Liver (tissue), 8 donors: ENCODE measurements at regions not wholly inside any gene's neighbourhood (a gene's known extent, or its start where the extent isn't known, plus 50 kb on each side); places are given as distances from the start of the nearest gene placed in this dataset.

Experiments
- DNase-seq: peaks from one replicate; pipeline ENCODE4 v3.0.0-alpha.2; 2017; ENCODE audit warnings: low spot score
- H3K27ac ChIP-seq, 2 donors: one replicate each; pipeline ENCODE4 v1.7.0; 2013; ENCODE audit warnings: inconsistent platforms in 2 of 2, low read length in 2 of 2, control low read depth in 1 of 2, low read depth in 1 of 2, mild to moderate bottlenecking in 1 of 2
- H3K27me3 ChIP-seq, 4 donors: one replicate each; pipeline versions ENCODE4 v1.6.1 to v1.7.0; 2013; ENCODE audit warnings: low read length in 3 of 4, inconsistent platforms in 1 of 4, mild to moderate bottlenecking in 1 of 4, moderate library complexity in 1 of 4; ENCODE audit not compliant: control insufficient read depth in 4 of 4, insufficient read depth in 4 of 4
- H3K36me3 ChIP-seq, 4 donors: one replicate each; pipeline versions ENCODE4 v1.6.1 to v1.7.0; 2013; ENCODE audit warnings: low read length in 3 of 4, mild to moderate bottlenecking in 3 of 4, low read depth in 1 of 4, moderate library complexity in 1 of 4; ENCODE audit not compliant: control insufficient read depth in 4 of 4, insufficient read depth in 3 of 4
- H3K4me1 ChIP-seq, 4 donors: one replicate each; pipeline versions ENCODE4 v1.6.1 to v1.7.0; 2013; ENCODE audit warnings: low read length in 3 of 4, mild to moderate bottlenecking in 3 of 4, moderate library complexity in 1 of 4; ENCODE audit not compliant: control insufficient read depth in 4 of 4, insufficient read depth in 4 of 4
- H3K4me3 ChIP-seq, 3 donors: one replicate each; pipeline versions ENCODE4 v1.6.1 to v1.7.0; 2013; ENCODE audit warnings: low read length in 3 of 3, control low read depth in 1 of 3, low read depth in 1 of 3, mild to moderate bottlenecking in 1 of 3
- H3K9ac ChIP-seq, 2 donors: one replicate each; pipeline ENCODE4 v1.7.0; 2013; ENCODE audit warnings: low read length in 2 of 2, mild to moderate bottlenecking in 2 of 2, moderate library complexity in 2 of 2, control low read depth in 1 of 2, low read depth in 1 of 2
- H3K9me3 ChIP-seq, 4 donors: one replicate each; pipeline versions ENCODE4 v1.6.1 to v1.7.0; 2013; ENCODE audit warnings: low read length in 3 of 4; ENCODE audit not compliant: control insufficient read depth in 4 of 4
- EGR1 ChIP-seq, 2 donors: IDR thresholded peaks; 2 replicates each; pipeline ENCODE4 v1.6.1; 2016 to 2018; ENCODE audit warnings: antibody characterized with exemption in 2 of 2, low read depth in 2 of 2
- FOXA1 ChIP-seq: IDR thresholded peaks from 2 replicates; pipeline ENCODE4 v1.6.1; 2016; ENCODE audit warnings: antibody characterized with exemption
- FOXA2 ChIP-seq: IDR thresholded peaks from 2 replicates; pipeline ENCODE4 v1.6.1; 2016; ENCODE audit warnings: antibody characterized with exemption
- GABPA ChIP-seq, 2 donors: IDR thresholded peaks in 1 of 2; conservative IDR thresholded peaks in 1 of 2; 2 replicates each; pipeline ENCODE4 v1.6.1; 2016; ENCODE audit warnings: antibody characterized with exemption in 2 of 2, mild to moderate bottlenecking in 1 of 2, moderate library complexity in 1 of 2
- HNF4A ChIP-seq, 2 donors: conservative IDR thresholded peaks; 2 replicates each; pipeline ENCODE4 v1.6.1; 2016; ENCODE audit warnings: antibody characterized with exemption in 2 of 2, mild to moderate bottlenecking in 2 of 2
- HNF4G ChIP-seq: IDR thresholded peaks from 2 replicates; pipeline ENCODE4 v1.6.1; 2016; ENCODE audit warnings: antibody characterized with exemption
- JUND ChIP-seq, 2 donors: IDR thresholded peaks; 2 replicates each; pipeline ENCODE4 v1.6.1; 2016; ENCODE audit warnings: antibody characterized with exemption in 2 of 2
- NR2F2 ChIP-seq: IDR thresholded peaks from 2 replicates; pipeline ENCODE4 v1.6.1; 2016; ENCODE audit warnings: antibody characterized with exemption
- RAD21 ChIP-seq, 2 donors: IDR thresholded peaks; 2 replicates each; pipeline ENCODE4 v1.6.1; 2016; ENCODE audit warnings: antibody characterized with exemption in 2 of 2, mild to moderate bottlenecking in 2 of 2
- RXRA ChIP-seq, 2 donors: IDR thresholded peaks; 2 replicates each; pipeline ENCODE4 v1.6.1; 2017 to 2018; ENCODE audit warnings: antibody characterized with exemption in 2 of 2, mild to moderate bottlenecking in 1 of 2
- SP1 ChIP-seq: IDR thresholded peaks from 2 replicates; pipeline ENCODE4 v1.6.1; 2018; ENCODE audit warnings: antibody characterized with exemption, mild to moderate bottlenecking
- TAF1 ChIP-seq: conservative IDR thresholded peaks from 2 replicates; pipeline ENCODE4 v1.6.1; 2016; ENCODE audit warnings: antibody characterized with exemption, mild to moderate bottlenecking
- YY1 ChIP-seq: IDR thresholded peaks from 2 replicates; pipeline ENCODE4 v1.6.1; 2016; ENCODE audit warnings: antibody characterized with exemption, mild to moderate bottlenecking
- WGBS: extraction: QIAGEN DNeasy Blood & Tissue Kit; methylation state at CpG from one replicate; pipeline ENCODE4 v1.1.7; 2013; 5-methylcytosine and 5-hydroxymethylcytosine counted together
- TF ChIP-seq, protein P1 (sequence below): IDR thresholded peaks from 2 replicates; pipeline ENCODE4 v1.6.1; 2016; ENCODE audit warnings: antibody characterized with exemption
- TF ChIP-seq, protein P2 (sequence below): IDR thresholded peaks from 2 replicates; pipeline ENCODE4 v1.6.1; 2016; ENCODE audit warnings: antibody characterized with exemption, mild to moderate bottlenecking
- TF ChIP-seq, protein P3 (sequence below): fragments of 150-350 bp; IDR thresholded peaks from 2 replicates; pipeline ENCODE4 v1.5.1; 2017; ENCODE audit warnings: improper control_type of control experiment, low read depth, low read length; ENCODE audit not compliant: missing input control
- TF ChIP-seq, protein P4 (sequence below): IDR thresholded peaks from 2 replicates; pipeline ENCODE4 v1.6.1; 2016; ENCODE audit warnings: antibody characterized with exemption
- TF ChIP-seq, protein P5 (sequence below): IDR thresholded peaks from 2 replicates; pipeline ENCODE4 v1.6.1; 2016; ENCODE audit warnings: antibody characterized with exemption
- donor health status: healthy.
- donor health status: healthy.
- donor health status: healthy.
- donor health status: healthy.
- donor health status: healthy.

DNA sequence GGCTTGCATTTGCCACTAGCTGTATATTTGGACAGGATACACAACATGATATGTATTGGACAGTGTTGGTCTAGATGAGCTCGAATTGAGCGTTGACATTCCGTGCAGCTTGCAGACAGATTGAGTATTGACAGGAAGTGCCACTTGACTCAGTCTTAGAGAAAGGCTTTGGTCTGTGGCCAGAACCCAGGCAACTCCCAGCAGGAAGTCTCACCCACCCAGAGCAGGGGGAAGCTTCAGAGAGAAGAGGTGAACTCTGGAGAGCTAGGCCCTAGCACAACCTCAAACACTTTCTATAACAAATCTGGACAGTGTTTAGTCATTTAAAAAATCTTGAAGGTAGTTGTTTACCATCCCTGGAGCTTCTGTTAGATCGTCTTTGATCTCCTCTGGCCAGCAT is 280.5 kb downstream of the FBXW7 start:
- Histone ChIP-seq H3K9me3 (peaks cover 0 to 6% (median 1%) of the 10 kb centered on the region in 4 donors), H3K9ac (no peak overlapping the region), H3K4me3 (no peak overlapping the region), H3K4me1 (no peaks in the 10 kb centered on the region), H3K36me3 (no peaks in the 10 kb centered on the region), H3K27ac (no peak overlapping the region), H3K27me3 (no peaks in the 10 kb centered on the region)
- no peak for TF ChIP-seq RAD21 (IDR thresholded peaks at IDR 0.05)
- TF ChIP-seq GABPA (IDR thresholded peaks at IDR 0.05 in 1 of 2, conservative IDR thresholded peaks at IDR 0.05 in 1 of 2) = no peak
- no peak for TF ChIP-seq RXRA (IDR thresholded peaks at IDR 0.05)
- 61% methylated on average over 4 of the region's 4 CpGs for WGBS
- no peak for DNase-seq

DNA sequence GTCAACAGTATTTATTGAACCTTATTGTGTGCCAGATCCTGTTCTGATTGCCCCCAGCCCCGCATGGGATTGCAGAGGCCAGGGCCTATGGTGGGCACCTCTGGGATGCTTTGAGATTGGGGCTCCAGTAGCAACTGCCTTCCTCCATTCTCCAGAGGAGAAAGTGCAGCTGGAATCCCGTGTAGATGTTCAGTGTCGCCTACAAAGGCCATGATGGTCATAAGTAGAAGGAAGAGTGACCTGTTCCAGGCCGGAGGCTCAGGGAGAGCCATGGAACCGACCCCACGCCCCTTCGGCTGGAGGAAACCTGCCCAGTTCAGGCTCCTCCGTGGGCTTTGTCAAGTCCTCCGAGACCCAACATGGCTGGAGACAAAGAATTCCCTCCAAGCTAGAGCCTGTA is 287.5 kb downstream of the FBXW7 start:
- Histone ChIP-seq H3K27ac (no peak overlapping the region), H3K4me1 (no peaks in the 10 kb centered on the region), H3K9me3 (peaks cover 0 to 4% (median 1%) of the 10 kb centered on the region in 4 donors), H3K9ac (no peak overlapping the region), H3K4me3 (no peak overlapping the region), H3K27me3 (no peaks in the 10 kb centered on the region), H3K36me3 (no peaks in the 10 kb centered on the region)
- DNase-seq = no peak
- WGBS = 90% methylated on average over 9 of the region's 9 CpGs
- TF ChIP-seq NR2F2 (no peak), FOXA2 (no peak), FOXA1 (no peak), SP1 (no peak), JUND (IDR thresholded peaks at IDR 0.05) (no peak), HNF4A (conservative IDR thresholded peaks at IDR 0.05) (no peak), HNF4G (no peak), GABPA (IDR thresholded peaks at IDR 0.05 in 1 of 2, conservative IDR thresholded peaks at IDR 0.05 in 1 of 2) (no peak), TAF1 (no peak), RXRA (IDR thresholded peaks at IDR 0.05) (no peak), YY1 (no peak), RAD21 (IDR thresholded peaks at IDR 0.05) (no peak), EGR1 (IDR thresholded peaks at IDR 0.05; ENCODE audit: low read depth in 2 of 2) (no peak)
- TF ChIP-seq, protein P1, sequence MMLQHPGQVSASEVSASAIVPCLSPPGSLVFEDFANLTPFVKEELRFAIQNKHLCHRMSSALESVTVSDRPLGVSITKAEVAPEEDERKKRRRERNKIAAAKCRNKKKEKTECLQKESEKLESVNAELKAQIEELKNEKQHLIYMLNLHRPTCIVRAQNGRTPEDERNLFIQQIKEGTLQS = no peak
- TF ChIP-seq, protein P2, sequence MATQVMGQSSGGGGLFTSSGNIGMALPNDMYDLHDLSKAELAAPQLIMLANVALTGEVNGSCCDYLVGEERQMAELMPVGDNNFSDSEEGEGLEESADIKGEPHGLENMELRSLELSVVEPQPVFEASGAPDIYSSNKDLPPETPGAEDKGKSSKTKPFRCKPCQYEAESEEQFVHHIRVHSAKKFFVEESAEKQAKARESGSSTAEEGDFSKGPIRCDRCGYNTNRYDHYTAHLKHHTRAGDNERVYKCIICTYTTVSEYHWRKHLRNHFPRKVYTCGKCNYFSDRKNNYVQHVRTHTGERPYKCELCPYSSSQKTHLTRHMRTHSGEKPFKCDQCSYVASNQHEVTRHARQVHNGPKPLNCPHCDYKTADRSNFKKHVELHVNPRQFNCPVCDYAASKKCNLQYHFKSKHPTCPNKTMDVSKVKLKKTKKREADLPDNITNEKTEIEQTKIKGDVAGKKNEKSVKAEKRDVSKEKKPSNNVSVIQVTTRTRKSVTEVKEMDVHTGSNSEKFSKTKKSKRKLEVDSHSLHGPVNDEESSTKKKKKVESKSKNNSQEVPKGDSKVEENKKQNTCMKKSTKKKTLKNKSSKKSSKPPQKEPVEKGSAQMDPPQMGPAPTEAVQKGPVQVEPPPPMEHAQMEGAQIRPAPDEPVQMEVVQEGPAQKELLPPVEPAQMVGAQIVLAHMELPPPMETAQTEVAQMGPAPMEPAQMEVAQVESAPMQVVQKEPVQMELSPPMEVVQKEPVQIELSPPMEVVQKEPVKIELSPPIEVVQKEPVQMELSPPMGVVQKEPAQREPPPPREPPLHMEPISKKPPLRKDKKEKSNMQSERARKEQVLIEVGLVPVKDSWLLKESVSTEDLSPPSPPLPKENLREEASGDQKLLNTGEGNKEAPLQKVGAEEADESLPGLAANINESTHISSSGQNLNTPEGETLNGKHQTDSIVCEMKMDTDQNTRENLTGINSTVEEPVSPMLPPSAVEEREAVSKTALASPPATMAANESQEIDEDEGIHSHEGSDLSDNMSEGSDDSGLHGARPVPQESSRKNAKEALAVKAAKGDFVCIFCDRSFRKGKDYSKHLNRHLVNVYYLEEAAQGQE = no peak
- TF ChIP-seq, protein P3, sequence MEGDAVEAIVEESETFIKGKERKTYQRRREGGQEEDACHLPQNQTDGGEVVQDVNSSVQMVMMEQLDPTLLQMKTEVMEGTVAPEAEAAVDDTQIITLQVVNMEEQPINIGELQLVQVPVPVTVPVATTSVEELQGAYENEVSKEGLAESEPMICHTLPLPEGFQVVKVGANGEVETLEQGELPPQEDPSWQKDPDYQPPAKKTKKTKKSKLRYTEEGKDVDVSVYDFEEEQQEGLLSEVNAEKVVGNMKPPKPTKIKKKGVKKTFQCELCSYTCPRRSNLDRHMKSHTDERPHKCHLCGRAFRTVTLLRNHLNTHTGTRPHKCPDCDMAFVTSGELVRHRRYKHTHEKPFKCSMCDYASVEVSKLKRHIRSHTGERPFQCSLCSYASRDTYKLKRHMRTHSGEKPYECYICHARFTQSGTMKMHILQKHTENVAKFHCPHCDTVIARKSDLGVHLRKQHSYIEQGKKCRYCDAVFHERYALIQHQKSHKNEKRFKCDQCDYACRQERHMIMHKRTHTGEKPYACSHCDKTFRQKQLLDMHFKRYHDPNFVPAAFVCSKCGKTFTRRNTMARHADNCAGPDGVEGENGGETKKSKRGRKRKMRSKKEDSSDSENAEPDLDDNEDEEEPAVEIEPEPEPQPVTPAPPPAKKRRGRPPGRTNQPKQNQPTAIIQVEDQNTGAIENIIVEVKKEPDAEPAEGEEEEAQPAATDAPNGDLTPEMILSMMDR = no peak
- TF ChIP-seq, protein P4, sequence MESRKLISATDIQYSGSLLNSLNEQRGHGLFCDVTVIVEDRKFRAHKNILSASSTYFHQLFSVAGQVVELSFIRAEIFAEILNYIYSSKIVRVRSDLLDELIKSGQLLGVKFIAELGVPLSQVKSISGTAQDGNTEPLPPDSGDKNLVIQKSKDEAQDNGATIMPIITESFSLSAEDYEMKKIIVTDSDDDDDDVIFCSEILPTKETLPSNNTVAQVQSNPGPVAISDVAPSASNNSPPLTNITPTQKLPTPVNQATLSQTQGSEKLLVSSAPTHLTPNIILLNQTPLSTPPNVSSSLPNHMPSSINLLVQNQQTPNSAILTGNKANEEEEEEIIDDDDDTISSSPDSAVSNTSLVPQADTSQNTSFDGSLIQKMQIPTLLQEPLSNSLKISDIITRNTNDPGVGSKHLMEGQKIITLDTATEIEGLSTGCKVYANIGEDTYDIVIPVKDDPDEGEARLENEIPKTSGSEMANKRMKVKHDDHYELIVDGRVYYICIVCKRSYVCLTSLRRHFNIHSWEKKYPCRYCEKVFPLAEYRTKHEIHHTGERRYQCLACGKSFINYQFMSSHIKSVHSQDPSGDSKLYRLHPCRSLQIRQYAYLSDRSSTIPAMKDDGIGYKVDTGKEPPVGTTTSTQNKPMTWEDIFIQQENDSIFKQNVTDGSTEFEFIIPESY = no peak
- TF ChIP-seq, protein P5, sequence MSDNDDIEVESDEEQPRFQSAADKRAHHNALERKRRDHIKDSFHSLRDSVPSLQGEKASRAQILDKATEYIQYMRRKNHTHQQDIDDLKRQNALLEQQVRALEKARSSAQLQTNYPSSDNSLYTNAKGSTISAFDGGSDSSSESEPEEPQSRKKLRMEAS = no peak
